GM19351 (cell line): ENCODE measurements at regions not wholly inside any gene's neighbourhood (a gene's known extent, or its start where the extent isn't known, plus 50 kb on each side); places are given as distances from the start of the nearest gene placed in this dataset.

Source experiments
- ATAC-seq: cut with Tn5 transposase; IDR thresholded peaks from one replicate; pipeline ENCODE4 v1.9.1; 2021; ENCODE audit warnings: mild to moderate bottlenecking, moderate library complexity; ENCODE audit not compliant: unreplicated experiment

DNA sequence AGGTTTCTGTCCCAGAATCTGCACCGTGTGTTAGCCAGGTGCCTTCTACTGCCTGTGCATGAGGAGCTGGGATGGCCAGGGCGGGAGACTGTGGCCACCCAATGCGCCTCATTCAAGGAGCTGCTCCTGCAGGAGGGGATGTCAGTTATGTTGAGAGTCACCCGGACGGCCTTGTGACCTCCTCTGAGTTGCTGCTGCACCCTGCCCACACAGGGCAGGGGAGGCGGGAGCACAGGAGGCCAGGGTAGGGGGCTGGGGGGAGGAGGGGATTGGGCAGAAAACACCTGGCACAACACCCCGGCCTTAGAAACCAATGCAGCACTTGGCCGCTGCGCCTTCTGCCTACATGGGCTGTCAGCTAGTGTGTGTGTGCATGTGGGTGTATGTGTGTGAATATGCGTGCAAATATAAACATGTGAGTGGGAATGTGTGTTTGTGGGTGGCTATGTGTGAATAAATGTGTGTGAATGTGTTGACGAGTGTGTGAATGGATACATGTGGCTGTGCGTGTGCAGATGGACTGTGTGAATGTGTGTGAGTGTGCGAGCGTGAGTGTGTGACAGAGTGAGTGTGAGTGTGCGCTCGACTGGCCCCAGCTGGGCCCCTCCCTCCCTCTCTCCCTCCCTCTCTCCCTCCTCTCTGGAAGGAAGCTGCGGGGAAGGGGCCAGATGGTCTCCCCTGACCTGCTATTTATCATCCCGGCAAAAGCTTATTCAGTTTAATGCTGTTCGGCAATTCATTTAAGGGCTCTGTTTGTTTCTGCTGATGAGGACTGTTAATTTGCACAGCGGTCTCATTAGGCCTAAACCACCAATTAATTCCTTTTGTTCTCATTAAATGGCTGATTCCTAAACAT lies 106.9 kb downstream of the TLE3 start:
- no peak for ATAC-seq

DNA sequence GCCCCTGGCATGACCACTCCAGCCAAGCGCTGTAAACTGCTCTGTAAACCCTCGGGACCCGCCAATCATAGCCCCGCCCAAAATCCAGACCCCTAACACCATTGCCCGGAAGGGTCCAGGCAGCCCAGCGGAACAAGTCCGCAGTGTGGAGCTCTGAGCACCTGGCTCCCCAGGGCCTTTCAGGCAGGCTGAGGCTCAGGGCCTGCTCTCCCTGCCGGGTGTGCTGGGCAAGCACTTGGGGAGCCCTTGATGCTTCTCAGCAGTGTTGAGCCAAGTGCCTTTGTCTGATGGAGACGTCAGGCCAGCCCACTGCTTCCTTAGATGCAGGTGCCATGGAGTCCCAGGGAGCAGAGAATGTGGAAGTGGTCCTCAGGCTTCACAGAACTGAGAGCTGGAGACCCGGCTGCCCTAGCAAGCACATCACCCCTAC lies 106.2 kb downstream of the TLE3 start:
- ATAC-seq, result no peak

DNA sequence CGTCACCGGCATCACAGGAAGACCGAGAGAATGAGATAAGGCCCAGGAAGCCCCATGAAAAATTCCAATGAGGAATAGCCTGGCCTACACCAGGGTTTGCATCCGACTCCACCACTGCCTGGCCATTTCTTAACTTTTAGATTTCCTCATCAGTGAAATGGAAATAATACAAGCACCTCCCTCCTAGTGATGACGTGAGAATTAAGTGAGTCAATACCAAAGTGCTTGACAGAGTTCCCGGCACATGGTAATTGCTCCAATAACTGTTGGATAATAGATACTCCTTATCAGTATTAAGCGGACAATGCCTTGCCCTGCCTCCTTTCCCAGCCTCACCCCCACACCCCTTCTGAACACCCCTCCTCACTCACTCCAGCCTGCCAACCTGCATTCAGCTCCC lies 105.4 kb downstream of the TLE3 start:
- ATAC-seq, result no peak

- peak; percentile 45 for ATAC-seq
Measured at GRCh38 chr15:69994429-69995205, 103.1 kb downstream of the TLE3 start.

- no peak for ATAC-seq
Measured at GRCh38 chr15:69996321-69997160, 101.2 kb downstream of the TLE3 start.

GRCh38 chr15:69997161-69997485 lies 100.6 kb downstream of the TLE3 start:
- ATAC-seq, result no peak
